HepG2 (cell line): ENCODE measurements at regions not wholly inside any gene's neighbourhood (a gene's known extent, or its start where the extent isn't known, plus 50 kb on each side); places are given as distances from the start of the nearest gene placed in this dataset.
A peak's percentile ranks its signal among the peaks of the same experiment; 100 is the strongest.

Experiments used
- AHDC1 ChIP-seq: sonication (generic); formaldehyde crosslinking; IDR thresholded peaks from 2 replicates; pipeline ENCODE4 v1.5.1; 2020; ENCODE audit warnings: mild to moderate bottlenecking, missing genetic modification reagents, borderline replicate concordance
- BCLAF1 ChIP-seq: fragments of 450-650 bp; IDR thresholded peaks from 2 replicates; pipeline ENCODE4 v1.6.1; 2017; ENCODE audit warnings: mild to moderate bottlenecking
- CBX5 ChIP-seq: sonication (generic); formaldehyde crosslinking; IDR thresholded peaks from 2 replicates; pipeline ENCODE4 v1.4.0; 2020; ENCODE audit warnings: missing genetic modification reagents, borderline replicate concordance
- CREB1 ChIP-seq, 2 experiments: fragments of 450-650 bp in 1 of 2; IDR thresholded peaks; 2 replicates each; pipeline ENCODE4 v1.6.1; 2016 to 2017; ENCODE audit warnings: control low read depth in 1 of 2, mild to moderate bottlenecking in 1 of 2, missing compliant biosample characterization in 1 of 2, missing genetic modification characterization in 1 of 2
- KDM4B ChIP-seq: sonication (generic); formaldehyde crosslinking; IDR thresholded peaks from 2 replicates; pipeline ENCODE4 v1.4.0; 2020; ENCODE audit warnings: missing genetic modification reagents
- PPARG ChIP-seq: conservative IDR thresholded peaks from 2 replicates; pipeline ENCODE4 v1.6.1; 2016; ENCODE audit warnings: missing biosample characterization, missing genetic modification reagents
- PRMT3 ChIP-seq: sonication (generic); formaldehyde crosslinking; IDR thresholded peaks from 2 replicates; pipeline ENCODE4 v1.8.1; 2022; ENCODE audit warnings: low read depth, mild to moderate bottlenecking, moderate library complexity, missing genetic modification reagents, borderline replicate concordance
- SNAI1 ChIP-seq: sonication (generic); formaldehyde crosslinking; IDR thresholded peaks from 2 replicates; pipeline ENCODE4 v1.5.0; 2020; ENCODE audit warnings: mild to moderate bottlenecking, missing genetic modification reagents, borderline replicate concordance
- SNAPC4 ChIP-seq: sonication (generic); formaldehyde crosslinking; IDR thresholded peaks from 2 replicates; pipeline ENCODE4 v1.4.0; 2020; ENCODE audit warnings: mild to moderate bottlenecking, missing genetic modification reagents
- ZMYM3 ChIP-seq: sonication (generic); formaldehyde crosslinking; IDR thresholded peaks from 2 replicates; pipeline ENCODE4 v1.5.1; 2020; ENCODE audit warnings: mild to moderate bottlenecking, missing genetic modification reagents
- ZNF343 ChIP-seq: sonication (generic); formaldehyde crosslinking; IDR thresholded peaks from 2 replicates; pipeline ENCODE4 v1.4.0; 2020; ENCODE audit warnings: mild to moderate bottlenecking, missing genetic modification reagents
- ZNF512 ChIP-seq: sonication (generic); formaldehyde crosslinking; IDR thresholded peaks from 2 replicates; pipeline ENCODE4 v1.4.0; 2020; ENCODE audit warnings: mild to moderate bottlenecking, missing genetic modification reagents
- ZNF598 ChIP-seq: sonication (generic); formaldehyde crosslinking; IDR thresholded peaks from 2 replicates; pipeline ENCODE4 v1.5.1; 2020; ENCODE audit warnings: mild to moderate bottlenecking, missing genetic modification reagents, borderline replicate concordance
- ZNF605 ChIP-seq: sonication (generic); formaldehyde crosslinking; IDR thresholded peaks from 2 replicates; pipeline ENCODE4 v1.8.0; 2022; ENCODE audit warnings: mild to moderate bottlenecking, missing genetic modification reagents

GRCh38 chr2:60094450-60094929 is 459.0 kb downstream of the BCL11A start (continued):
- TF ChIP-seq AHDC1: peak; percentile 98
- TF ChIP-seq SNAPC4: 0 out of 2 replicates have a peak, but pooled peaks have one; percentile 49
- TF ChIP-seq ZNF598: no peak
- TF ChIP-seq PPARG (CRISPR knock-in tag): peak; percentile 47; the same call in 1 of the 2 replicates
- TF ChIP-seq ZMYM3 (CRISPR knock-in tag): 0 out of 2 replicates have a peak, but pooled peaks have one; percentile 52
- no peak for TF ChIP-seq ZNF512
- no peak for TF ChIP-seq ZNF343 (CRISPR knock-in tag)
- TF ChIP-seq KDM4B (CRISPR knock-in tag): peak; percentile 60; the same call in 1 of the 2 replicates
- peak; percentile 91; the same call in 1 of the 2 replicates for TF ChIP-seq SNAI1 (CRISPR knock-in tag)
- TF ChIP-seq PRMT3 (CRISPR knock-in tag): no peak
- no peak for TF ChIP-seq CREB1 (IDR thresholded peaks at IDR 0.05)
- peak; percentile 76 for TF ChIP-seq CREB1 (CRISPR knock-in tag; IDR thresholded peaks at IDR 0.05)
- no peak for TF ChIP-seq BCLAF1
- TF ChIP-seq CBX5 (CRISPR knock-in tag): peak; percentile 51; the same call in 1 of the 2 replicates
- peak; percentile 62; the same call in 1 of the 2 replicates for TF ChIP-seq ZNF605 (CRISPR knock-in tag)
